SKM-1 (cell line): ENCODE measurements at regions not wholly inside any gene's neighbourhood (a gene's known extent, or its start where the extent isn't known, plus 50 kb on each side); places are given as distances from the start of the nearest gene placed in this dataset.

Source experiments
- DNase-seq: peaks from one replicate; lab custom pipeline; 2025; ENCODE audit not compliant: unreplicated experiment; lab: John Stamatoyannopoulos, UW

GRCh38 chr21:16283516-16283915 lies 553.7 kb downstream of the USP25 start:
- no peak for DNase-seq

- no peak for DNase-seq
These were observed 555.9 kb downstream of the USP25 start for GRCh38 chr21:16285605-16286126.

- DNase-seq: no peak
These were observed 557.3 kb downstream of the USP25 start for GRCh38 chr21:16287046-16287445.

GRCh38 chr21:16291296-16291695 lies 561.5 kb downstream of the USP25 start:
- DNase-seq: no peak

GRCh38 chr21:16294128-16294527 lies 564.3 kb downstream of the USP25 start:
- DNase-seq: no peak

- no peak for DNase-seq
These were observed 573.1 kb downstream of the USP25 start for GRCh38 chr21:16302851-16303282.

- no peak for DNase-seq
These were observed 574.7 kb downstream of the USP25 start for GRCh38 chr21:16304174-16305095.

- DNase-seq: no peak
These were observed 575.9 kb downstream of the USP25 start for GRCh38 chr21:16305686-16306085.

GRCh38 chr21:16307256-16307655 lies 577.5 kb downstream of the USP25 start:
- DNase-seq: no peak

GRCh38 chr21:16308269-16308668 lies 578.5 kb downstream of the USP25 start:
- DNase-seq: no peak

GRCh38 chr21:16309250-16309971 lies 579.6 kb downstream of the USP25 start:
- no peak for DNase-seq

GRCh38 chr21:16310176-16310575 lies 580.4 kb downstream of the USP25 start:
- DNase-seq: no peak

- no peak for DNase-seq
These were observed 581.4 kb downstream of the USP25 start for GRCh38 chr21:16311229-16311628.

- DNase-seq: no peak
These were observed 582.5 kb downstream of the USP25 start for GRCh38 chr21:16312321-16312720.

GRCh38 chr21:16315223-16315622 lies 585.4 kb downstream of the USP25 start:
- DNase-seq: no peak

- DNase-seq: no peak
These were observed 589.0 kb downstream of the USP25 start for GRCh38 chr21:16318651-16319300.

GRCh38 chr21:16320110-16320509 lies 590.3 kb downstream of the USP25 start:
- no peak for DNase-seq

- no peak for DNase-seq
These were observed 592.7 kb downstream of the USP25 start for GRCh38 chr21:16322454-16322853.

GRCh38 chr21:16323596-16323995 lies 593.8 kb downstream of the USP25 start:
- DNase-seq: no peak

GRCh38 chr21:16324630-16325029 lies 594.8 kb downstream of the USP25 start:
- DNase-seq: no peak
